ENCODE measurements at regions not wholly inside any gene's neighbourhood (a gene's known extent, or its start where the extent isn't known, plus 50 kb on each side); places are given as distances from the start of the nearest gene placed in this dataset.

DNA sequence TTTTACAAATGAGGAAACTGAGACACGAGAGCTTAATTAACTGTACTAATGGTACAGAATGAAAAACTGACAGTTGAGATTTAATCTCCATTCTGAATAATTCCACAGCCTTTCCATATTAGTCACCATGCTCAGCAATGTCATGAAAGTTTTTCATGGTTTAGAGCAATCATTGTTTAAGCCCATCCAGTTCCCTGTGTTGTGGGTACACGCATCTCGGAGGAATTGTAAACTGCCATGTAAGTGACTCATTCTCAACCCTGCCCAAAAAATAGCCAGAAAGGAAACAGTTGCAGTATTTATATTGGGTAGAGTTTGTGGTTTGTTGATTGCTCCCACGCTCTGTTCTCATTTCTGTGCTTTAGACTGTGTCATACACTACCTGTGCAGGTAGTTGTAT, 1790.8 kb downstream of the LRRC4C start:
- DNase-seq (ENCODE audit: low read depth, low spot score) = no peak
- in situ Hi-C loops (cut with MboI) (no loop called here), intact Hi-C loops (cut with micrococcal nuclease; ENCODE audit: unreplicated experiment) (no loop called here)
- no peak for ATAC-seq
- Histone ChIP-seq H2AFZ (ENCODE audit: control insufficient read depth, low read depth, low read length) (no peak overlapping the region), H3K4me1 (ENCODE audit: control insufficient read depth, insufficient read depth, low read length) (no peaks in the 10 kb centered on the region), H3K9me3 (replicated peaks; ENCODE audit: control insufficient read depth, insufficient read depth, low read length) (no peaks in the 10 kb centered on the region), H3K79me2 (ENCODE audit: control insufficient read depth, insufficient read depth, low read length) (no peaks in the 10 kb centered on the region), H3K4me2 (ENCODE audit: control insufficient read depth, insufficient read depth) (no peak overlapping the region), H3K36me3 (ENCODE audit: control insufficient read depth in 2 of 2, insufficient read depth in 2 of 2, low read length in 1 of 2) (no peaks in the 10 kb centered on the region), H3K9ac (ENCODE audit: control insufficient read depth, insufficient read depth, low read length) (no peak overlapping the region), H3K4me3 (no peak overlapping the region), H3K27me3 (replicated peaks in 1 of 2; ENCODE audit: control insufficient read depth in 2 of 2, insufficient read depth in 2 of 2, low read length in 1 of 2) (no peaks in the 10 kb centered on the region), H3K27ac (ENCODE audit: control insufficient read depth, insufficient read depth) (no peak overlapping the region), H4K20me1 (ENCODE audit: control insufficient read depth, insufficient read depth) (no peaks in the 10 kb centered on the region)
- no TSS peak for BruUV-seq (replicated peaks)
- CTCF ChIA-PET = no interaction called here
- POLR2A ChIA-PET = no interaction called here
- RAD21 ChIA-PET (ENCODE audit: unreplicated experiment) = no interaction called here
- 23% methylated on average over 4 of the region's 4 CpGs for WGBS (ENCODE audit: insufficient coverage, insufficient replicate concordance, low lambda C conversion rate, missing lambda C conversion rate)
- TF ChIP-seq SIN3A (IDR thresholded peaks at IDR 0.05; ENCODE audit: low read depth, low read length) = no peak
- no peak for TF ChIP-seq RB1 (IDR thresholded peaks at IDR 0.05; ENCODE audit: borderline replicate concordance)
- TF ChIP-seq TBL1XR1 (IDR thresholded peaks at IDR 0.05; ENCODE audit: low read depth, low read length) = no peak
- TF ChIP-seq CBFB (IDR thresholded peaks at IDR 0.05; ENCODE audit: low read depth) = no peak
- TF ChIP-seq, protein P1, sequence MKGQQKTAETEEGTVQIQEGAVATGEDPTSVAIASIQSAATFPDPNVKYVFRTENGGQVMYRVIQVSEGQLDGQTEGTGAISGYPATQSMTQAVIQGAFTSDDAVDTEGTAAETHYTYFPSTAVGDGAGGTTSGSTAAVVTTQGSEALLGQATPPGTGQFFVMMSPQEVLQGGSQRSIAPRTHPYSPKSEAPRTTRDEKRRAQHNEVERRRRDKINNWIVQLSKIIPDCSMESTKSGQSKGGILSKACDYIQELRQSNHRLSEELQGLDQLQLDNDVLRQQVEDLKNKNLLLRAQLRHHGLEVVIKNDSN (IDR thresholded peaks at IDR 0.05; ENCODE audit: borderline replicate concordance, extremely low read length, insufficient read depth, low read depth, low read length) = no peak
- TF ChIP-seq MTA3 (IDR thresholded peaks at IDR 0.05; ENCODE audit: borderline replicate concordance, low read length) = no peak
- no peak for TF ChIP-seq FOXK2 (IDR thresholded peaks at IDR 0.05)
- TF ChIP-seq CEBPB (IDR thresholded peaks at IDR 0.05; ENCODE audit: borderline replicate concordance in 1 of 2, low read depth in 2 of 2, low read length in 2 of 2) = no peak
- TF ChIP-seq PAX5 (IDR thresholded peaks at IDR 0.05; ENCODE audit: borderline replicate concordance, low read depth, low read length) = no peak
- no peak for TF ChIP-seq SREBF2 (IDR thresholded peaks at IDR 0.05; ENCODE audit: low read length)
- no peak for TF ChIP-seq EP300 (IDR thresholded peaks at IDR 0.05; ENCODE audit: borderline replicate concordance in 1 of 2, control insufficient read depth in 1 of 2, low read depth in 2 of 2, low read length in 2 of 2)
- TF ChIP-seq ETV6 (conservative IDR thresholded peaks at IDR 0.05 in 1 of 2, IDR thresholded peaks at IDR 0.05 in 1 of 2; ENCODE audit: borderline replicate concordance in 1 of 2, low read depth in 1 of 2) = no peak
- TF ChIP-seq SUZ12 (IDR thresholded peaks at IDR 0.05; ENCODE audit: unreplicated experiment) = no peak
- no peak for TF ChIP-seq ZNF24 (IDR thresholded peaks at IDR 0.05)
- FAIRE-seq = no peak
- SMC1A ChIA-PET (ENCODE audit: uncharacterized antibody, unreplicated experiment) = no interaction called here
